Activated naive CD8-positive, alpha-beta T cell treated with anti-CD3 and anti-CD28 coated beads, Interleukin-2, amount 50 U/mL, for 24 hours (primary cell): ENCODE measurements at regions not wholly inside any gene's neighbourhood (a gene's known extent, or its start where the extent isn't known, plus 50 kb on each side); places are given as distances from the start of the nearest gene placed in this dataset.

Experiments
- ATAC-seq: fragments of 150-1000 bp; cut with Tn5 transposase; one replicate; pipeline ENCODE4 v1.10.0; 2021
- DNase-seq: peaks from one replicate; pipeline ENCODE4 v3.0.0; 2021
- H3K27ac Mint-ChIP-seq: one replicate; pipeline ENCODE4 v1.8.0; 2021; ENCODE audit warnings: mild to moderate bottlenecking, mixed read lengths
- H3K27me3 Mint-ChIP-seq: one replicate; pipeline ENCODE4 v1.8.0; 2021; ENCODE audit warnings: mixed read lengths
- H3K36me3 Mint-ChIP-seq: one replicate; pipeline ENCODE4 v1.8.0; 2021; ENCODE audit warnings: low read depth, mixed read lengths
- H3K4me1 Mint-ChIP-seq: one replicate; pipeline ENCODE4 v1.8.0; 2021; ENCODE audit warnings: mixed read lengths
- H3K4me3 Mint-ChIP-seq: one replicate; pipeline ENCODE4 v1.8.0; 2021; ENCODE audit warnings: mild to moderate bottlenecking, moderate library complexity, mixed read lengths
- H3K9me3 Mint-ChIP-seq: one replicate; pipeline ENCODE4 v1.8.0; 2021; ENCODE audit warnings: mixed read lengths

DNA sequence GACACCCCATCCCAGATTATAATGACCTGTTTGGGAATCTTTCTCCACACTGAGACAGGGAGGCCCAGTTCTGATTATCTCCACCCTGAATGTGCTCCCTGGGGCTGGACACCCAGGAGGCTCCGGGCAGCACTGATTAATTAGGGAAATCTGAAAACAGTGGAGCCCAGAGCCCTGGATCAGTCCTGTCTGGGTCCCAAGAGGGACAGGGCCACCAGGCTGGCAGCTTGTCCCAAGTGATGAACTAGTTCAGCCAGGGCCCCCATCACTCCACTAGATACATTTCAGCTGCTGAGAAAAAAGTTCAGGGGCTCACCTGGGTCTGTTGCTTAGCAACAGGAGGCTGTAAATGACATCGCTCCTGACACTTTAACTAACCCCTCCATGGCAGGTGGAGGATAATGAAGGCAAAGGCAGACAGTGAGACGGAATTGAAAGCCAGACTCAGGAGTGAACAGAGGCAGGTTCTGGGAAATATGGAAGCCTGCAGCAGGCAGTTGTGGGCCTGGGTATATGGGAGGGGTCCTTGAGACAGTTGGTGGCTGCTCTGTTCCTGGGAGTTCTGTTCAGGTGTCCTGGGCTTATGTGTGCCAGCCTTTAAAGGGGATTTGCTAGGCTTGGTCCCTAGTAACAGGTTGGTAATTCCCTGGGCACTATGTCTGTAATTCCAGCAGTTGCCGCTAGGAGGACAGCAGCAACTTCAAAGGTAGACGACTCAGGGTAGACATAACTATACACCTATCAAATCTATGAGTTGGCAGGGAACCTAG, 78.3 kb upstream of the CTNNBL1 start:
- no peak overlapping the region for H3K4me3 Mint-ChIP-seq
- H3K4me1 Mint-ChIP-seq: no peaks in the 10 kb centered on the region
- H3K9me3 Mint-ChIP-seq: no peaks in the 10 kb centered on the region
- peaks cover 29% of the 10 kb centered on the region for H3K27me3 Mint-ChIP-seq
- ATAC-seq (peak; percentile 82), DNase-seq (peak; percentile 66)
- H3K27ac Mint-ChIP-seq: no peak overlapping the region
- no peaks in the 10 kb centered on the region for H3K36me3 Mint-ChIP-seq

- Mint-ChIP-seq H3K4me3 (no peak overlapping the region), H3K4me1 (no peaks in the 10 kb centered on the region), H3K36me3 (no peaks in the 10 kb centered on the region), H3K27ac (no peak overlapping the region), H3K27me3 (peaks cover 13% of the 10 kb centered on the region), H3K9me3 (no peaks in the 10 kb centered on the region)
- ATAC-seq (no peak), DNase-seq (no peak)
Measured at GRCh38 chr20:37611852-37612251, 82.0 kb upstream of the CTNNBL1 start.

GRCh38 chr20:37611346-37611745, 82.5 kb upstream of the CTNNBL1 start:
- H3K4me3 Mint-ChIP-seq: no peak overlapping the region
- H3K36me3 Mint-ChIP-seq: no peaks in the 10 kb centered on the region
- H3K9me3 Mint-ChIP-seq: no peaks in the 10 kb centered on the region
- no peak overlapping the region for H3K27ac Mint-ChIP-seq
- no peaks in the 10 kb centered on the region for H3K4me1 Mint-ChIP-seq
- no peak for ATAC-seq
- no peak for DNase-seq
- H3K27me3 Mint-ChIP-seq: peaks cover 11% of the 10 kb centered on the region

DNA sequence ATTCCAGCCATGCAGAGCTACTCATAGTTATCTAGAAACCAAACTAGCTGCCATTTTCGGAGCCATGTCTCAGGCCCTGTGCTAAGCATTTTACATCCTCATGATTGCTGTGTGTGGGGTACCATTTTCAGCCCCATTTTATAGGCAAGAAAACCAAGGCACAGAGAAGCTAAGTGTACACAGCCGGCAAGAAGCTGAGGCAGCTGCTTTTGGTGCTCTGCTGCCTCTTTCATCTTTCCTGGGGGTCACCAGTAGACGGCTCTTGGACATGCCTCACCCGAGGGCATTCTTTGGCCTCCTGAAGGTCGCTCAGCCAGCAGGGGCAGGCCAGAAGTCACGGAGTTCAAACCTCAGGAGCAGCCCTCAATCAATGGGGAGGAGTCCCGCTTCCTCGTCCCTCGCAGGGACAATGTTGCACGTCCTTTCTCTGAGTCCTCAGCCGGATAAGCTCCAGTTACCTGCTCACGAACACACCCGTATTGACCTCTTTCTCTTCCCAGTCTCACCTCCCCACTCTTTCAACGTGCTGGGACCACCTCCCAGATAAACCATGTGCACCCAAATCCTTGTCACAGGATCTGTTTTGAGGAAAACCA, 82.6 kb upstream of the BLCAP start:
- H3K9me3 Mint-ChIP-seq: no peaks in the 10 kb centered on the region
- H3K36me3 Mint-ChIP-seq: no peaks in the 10 kb centered on the region
- H3K4me3 Mint-ChIP-seq: no peak overlapping the region
- DNase-seq (no peak), ATAC-seq (no peak)
- H3K4me1 Mint-ChIP-seq: no peaks in the 10 kb centered on the region
- peaks cover 15% of the 10 kb centered on the region for H3K27me3 Mint-ChIP-seq
- H3K27ac Mint-ChIP-seq: no peak overlapping the region

DNA sequence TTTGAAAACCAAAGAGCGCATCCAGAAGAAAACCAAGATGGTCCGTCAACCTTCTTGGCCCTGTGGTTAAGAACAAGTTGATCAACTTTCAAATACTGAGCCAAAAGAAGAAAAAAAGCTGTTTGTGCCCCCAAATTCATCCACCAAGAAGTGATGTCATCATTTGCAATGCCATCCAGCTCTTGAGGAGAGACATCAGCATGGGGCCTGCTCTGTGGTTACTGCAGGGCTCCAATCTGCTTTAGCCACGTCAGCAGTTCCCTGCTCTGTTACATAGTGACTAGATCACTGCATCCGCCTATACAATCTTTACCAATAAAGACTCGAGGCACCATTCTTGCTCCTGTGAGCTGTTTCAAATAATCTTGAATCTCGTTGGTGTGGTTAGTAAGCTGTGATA, 75.0 kb upstream of the BLCAP start:
- peaks cover 38% of the 10 kb centered on the region for H3K27me3 Mint-ChIP-seq
- ATAC-seq: no peak
- H3K9me3 Mint-ChIP-seq: no peaks in the 10 kb centered on the region
- no peak for DNase-seq
- H3K4me3 Mint-ChIP-seq: no peak overlapping the region
- H3K27ac Mint-ChIP-seq: peak overlapping the region; percentile 50
- no peaks in the 10 kb centered on the region for H3K4me1 Mint-ChIP-seq
- H3K36me3 Mint-ChIP-seq: no peaks in the 10 kb centered on the region

- Mint-ChIP-seq H3K4me3 (no peak overlapping the region), H3K9me3 (no peaks in the 10 kb centered on the region), H3K4me1 (no peaks in the 10 kb centered on the region), H3K27me3 (peaks cover 36% of the 10 kb centered on the region), H3K27ac (no peak overlapping the region), H3K36me3 (no peaks in the 10 kb centered on the region)
- DNase-seq (no peak), ATAC-seq (no peak)
Measured at GRCh38 chr20:37600486-37600885, 72.8 kb upstream of the BLCAP start.

GRCh38 chr20:37598575-37599342, 71.1 kb upstream of the BLCAP start:
- Mint-ChIP-seq H3K4me1 (no peaks in the 10 kb centered on the region), H3K9me3 (no peaks in the 10 kb centered on the region), H3K36me3 (no peaks in the 10 kb centered on the region), H3K27ac (no peak overlapping the region), H3K27me3 (peaks cover 26% of the 10 kb centered on the region), H3K4me3 (no peak overlapping the region)
- ATAC-seq: no peak
- DNase-seq: no peak

GRCh38 chr20:37598100-37598543, 70.4 kb upstream of the BLCAP start:
- ATAC-seq (no peak), DNase-seq (no peak)
- no peak overlapping the region for H3K27ac Mint-ChIP-seq
- peaks cover 29% of the 10 kb centered on the region for H3K27me3 Mint-ChIP-seq
- no peaks in the 10 kb centered on the region for H3K9me3 Mint-ChIP-seq
- H3K4me3 Mint-ChIP-seq: no peak overlapping the region
- H3K36me3 Mint-ChIP-seq: no peaks in the 10 kb centered on the region
- no peaks in the 10 kb centered on the region for H3K4me1 Mint-ChIP-seq

DNA sequence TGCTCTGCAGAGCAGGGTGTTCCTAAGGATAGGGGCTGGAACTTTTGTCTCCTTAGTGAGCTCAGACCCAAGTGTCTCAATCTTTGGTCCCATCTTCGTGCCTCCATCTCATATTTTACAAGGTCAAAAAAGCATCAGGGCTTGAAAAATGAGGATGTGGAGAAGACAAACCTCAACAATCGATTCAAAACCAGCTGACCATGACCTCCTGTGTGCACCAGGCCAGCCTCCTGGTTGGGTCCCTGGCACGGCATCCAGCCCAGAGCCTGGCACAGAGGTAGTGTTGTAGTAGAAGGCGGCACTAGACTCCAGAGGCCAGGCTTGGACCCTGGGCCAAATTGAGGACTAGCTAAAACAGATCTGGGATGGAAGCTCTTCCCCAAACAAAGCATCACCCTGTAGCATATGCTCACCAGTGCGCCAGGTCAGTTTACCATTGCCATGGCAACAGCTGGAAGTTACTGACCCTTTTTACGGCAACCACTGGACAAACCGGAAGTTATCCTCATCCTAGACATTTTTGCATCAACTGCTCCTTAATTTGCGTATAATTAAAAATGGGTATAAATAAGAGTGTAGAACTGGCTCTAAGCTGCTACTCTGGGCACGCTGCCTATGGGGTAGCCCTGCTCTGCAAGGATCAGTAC, 69.3 kb upstream of the BLCAP start:
- ATAC-seq: no peak
- Mint-ChIP-seq H3K27me3 (peaks cover 28% of the 10 kb centered on the region), H3K27ac (no peak overlapping the region), H3K36me3 (no peaks in the 10 kb centered on the region), H3K4me1 (no peaks in the 10 kb centered on the region), H3K4me3 (no peak overlapping the region), H3K9me3 (no peaks in the 10 kb centered on the region)
- no peak for DNase-seq

DNA sequence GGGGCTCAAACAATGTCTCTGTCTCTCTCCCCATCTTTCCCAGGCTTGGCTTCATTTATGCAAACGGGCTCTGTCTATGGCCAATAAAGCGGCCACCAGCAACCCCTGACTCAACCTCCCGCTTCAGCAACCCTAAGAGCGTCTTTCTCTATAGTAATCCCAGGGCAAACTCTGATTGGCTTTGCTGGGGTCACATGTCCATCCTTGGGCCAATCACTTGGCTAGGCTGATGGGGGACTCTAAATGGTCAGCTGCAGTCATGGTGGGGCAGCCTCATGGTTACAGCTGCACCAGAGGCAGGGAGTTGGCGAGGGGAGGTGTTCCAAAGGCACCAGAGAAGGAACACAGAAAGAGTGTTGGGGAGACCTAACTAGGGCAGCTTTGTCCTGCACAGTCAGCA, 68.5 kb upstream of the BLCAP start:
- no peak overlapping the region for H3K4me3 Mint-ChIP-seq
- no peaks in the 10 kb centered on the region for H3K4me1 Mint-ChIP-seq
- ATAC-seq (no peak), DNase-seq (no peak)
- H3K27ac Mint-ChIP-seq: no peak overlapping the region
- H3K36me3 Mint-ChIP-seq: no peaks in the 10 kb centered on the region
- H3K27me3 Mint-ChIP-seq: peaks cover 32% of the 10 kb centered on the region
- H3K9me3 Mint-ChIP-seq: no peaks in the 10 kb centered on the region

DNA sequence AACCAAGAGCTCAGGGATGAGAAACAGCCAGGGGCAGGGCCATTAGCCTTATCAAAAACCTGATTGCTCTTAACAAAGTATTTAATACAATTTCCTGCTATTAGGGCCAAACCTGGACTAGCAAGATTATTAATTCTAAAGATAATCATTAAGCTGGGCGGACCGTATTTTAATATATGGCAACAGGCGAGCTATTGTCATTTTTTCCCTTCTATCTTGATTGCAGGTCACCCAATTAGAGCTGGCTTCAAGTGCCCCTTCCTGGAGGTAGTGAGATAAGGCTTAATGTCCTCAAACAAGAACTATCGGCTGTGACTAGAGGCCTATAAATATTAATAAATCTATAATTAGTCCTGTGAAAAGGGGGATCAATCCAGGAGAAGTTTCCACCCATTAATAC, 66.0 kb upstream of the BLCAP start:
- no peak for ATAC-seq
- H3K27me3 Mint-ChIP-seq: peaks cover 21% of the 10 kb centered on the region

GRCh38 chr20:37590938-37591490, 63.3 kb upstream of the BLCAP start:
- no peaks in the 10 kb centered on the region for H3K36me3 Mint-ChIP-seq
- H3K9me3 Mint-ChIP-seq: peaks cover 1% of the 10 kb centered on the region
- H3K4me1 Mint-ChIP-seq: no peaks in the 10 kb centered on the region
- no peak overlapping the region for H3K27ac Mint-ChIP-seq
- DNase-seq: no peak
- peaks cover 12% of the 10 kb centered on the region for H3K27me3 Mint-ChIP-seq
- ATAC-seq: no peak
- no peak overlapping the region for H3K4me3 Mint-ChIP-seq

More for the DNA sequence above, 66.0 kb upstream of the BLCAP start:
- H3K4me1 Mint-ChIP-seq: no peaks in the 10 kb centered on the region
- no peak overlapping the region for H3K27ac Mint-ChIP-seq
- no peaks in the 10 kb centered on the region for H3K9me3 Mint-ChIP-seq
- DNase-seq: no peak
- H3K36me3 Mint-ChIP-seq: no peaks in the 10 kb centered on the region
- no peak overlapping the region for H3K4me3 Mint-ChIP-seq

DNA sequence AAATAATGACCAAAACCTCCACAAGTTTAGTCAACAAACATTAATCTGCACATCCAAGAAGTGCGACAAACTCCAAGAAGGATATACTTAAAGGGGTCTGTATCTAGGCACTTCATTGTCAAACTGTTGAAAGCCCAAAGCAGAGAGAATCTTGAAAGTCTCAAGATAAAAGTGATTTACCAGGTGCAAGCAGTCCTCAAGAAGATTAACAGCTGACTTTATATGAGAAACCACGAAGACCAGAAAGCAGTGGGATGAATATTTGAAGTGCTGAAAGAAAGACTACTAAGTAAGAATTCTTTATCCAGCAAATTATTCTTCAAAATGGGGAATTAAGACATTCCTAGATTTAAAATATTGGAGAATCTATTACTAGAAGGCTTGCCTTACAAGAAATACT, 58.4 kb upstream of the BLCAP start:
- Mint-ChIP-seq H3K27ac (no peak overlapping the region), H3K4me3 (no peak overlapping the region), H3K9me3 (peaks cover 6% of the 10 kb centered on the region), H3K4me1 (no peaks in the 10 kb centered on the region), H3K27me3 (peaks cover 15% of the 10 kb centered on the region), H3K36me3 (no peaks in the 10 kb centered on the region)
- DNase-seq (no peak), ATAC-seq (no peak)

GRCh38 chr20:37584238-37584807, 56.6 kb upstream of the BLCAP start:
- Mint-ChIP-seq H3K4me3 (no peak overlapping the region), H3K27ac (no peak overlapping the region), H3K27me3 (peaks cover 21% of the 10 kb centered on the region), H3K9me3 (peaks cover 6% of the 10 kb centered on the region), H3K4me1 (no peaks in the 10 kb centered on the region), H3K36me3 (no peaks in the 10 kb centered on the region)
- DNase-seq (no peak), ATAC-seq (no peak)
